ENCODE measurements at regions not wholly inside any gene's neighbourhood (a gene's known extent, or its start where the extent isn't known, plus 50 kb on each side); places are given as distances from the start of the nearest gene placed in this dataset.

- Histone ChIP-seq H3K36me3 (ENCODE audit: insufficient read depth, low read length) (no peaks in the 10 kb centered on the region), H3K79me2 (ENCODE audit: insufficient read depth, low read length) (no peaks in the 10 kb centered on the region), H3K27me3 (ENCODE audit: insufficient read depth, low read length) (no peaks in the 10 kb centered on the region), H2AFZ (ENCODE audit: low read length) (no peak overlapping the region), H3K9me2 (ENCODE audit: low read depth, low read length) (no peaks in the 10 kb centered on the region), H3F3A (ENCODE audit: insufficient read depth, low read length) (no peaks in the 10 kb centered on the region), H3K4me1 (ENCODE audit: insufficient read depth, low read length, severe bottlenecking) (no peaks in the 10 kb centered on the region), H3K27ac (ENCODE audit: low read depth, low read length, poor library complexity, severe bottlenecking) (no peak overlapping the region), H3K9ac (ENCODE audit: low read length) (no peak overlapping the region), H3K9me3 (ENCODE audit: low read length) (no peaks in the 10 kb centered on the region), H3K4me3 (ENCODE audit: low read depth, low read length, poor library complexity, severe bottlenecking) (no peak overlapping the region), H3K4me2 (ENCODE audit: low read length) (no peak overlapping the region), H4K20me1 (ENCODE audit: insufficient read depth, low read length) (no peaks in the 10 kb centered on the region)
- TF ChIP-seq CTCF (IDR thresholded peaks at IDR 0.05; ENCODE audit: low read length) (no peak), EZH2 (IDR thresholded peaks at IDR 0.05; ENCODE audit: borderline replicate concordance, low read length) (no peak)
Observed at GRCh38 chr4:35556387-35556786, 687.9 kb downstream of the ARAP2 start.

DNA sequence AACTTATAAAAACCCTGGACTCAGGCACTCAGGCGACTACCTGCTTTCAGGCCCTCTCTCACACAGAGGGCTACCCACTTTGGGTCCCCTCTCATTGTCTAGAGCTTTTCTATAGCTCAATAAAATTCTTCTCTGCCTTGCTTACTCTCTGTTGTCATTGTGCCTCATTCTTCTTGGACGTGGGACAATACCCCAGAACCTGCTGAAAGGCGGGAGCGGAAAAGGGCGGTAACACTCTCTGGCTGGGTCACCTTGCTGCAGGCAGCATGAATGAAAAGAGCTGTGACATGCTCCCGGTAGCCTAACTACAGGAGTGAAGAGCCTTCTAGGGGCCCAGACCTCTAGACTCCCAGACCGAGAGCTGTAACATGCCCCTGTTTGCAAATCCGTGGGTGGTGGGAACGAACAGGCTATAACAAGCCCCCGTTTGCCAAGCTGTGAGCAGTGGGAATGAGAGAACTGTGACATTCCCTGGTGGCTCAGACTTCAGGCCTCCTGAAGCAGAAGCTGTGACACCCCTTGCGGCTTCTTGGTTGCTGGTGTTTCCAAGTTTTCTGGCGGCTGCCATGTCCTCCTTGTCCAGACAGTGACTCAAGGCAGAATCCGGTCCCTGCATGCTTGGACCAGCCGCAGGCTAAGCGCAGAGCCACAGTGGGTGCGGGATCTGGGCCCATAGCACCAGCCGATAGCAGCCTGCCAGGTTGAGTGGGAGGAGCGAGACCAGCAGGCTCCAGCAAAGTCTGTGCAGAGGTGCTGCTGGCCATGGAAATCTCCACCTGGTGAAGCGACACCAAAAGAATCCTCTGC is 684.6 kb downstream of the ARAP2 start:
- Histone ChIP-seq H4K20me1 (ENCODE audit: insufficient read depth, low read length) (no peaks in the 10 kb centered on the region), H3K9ac (ENCODE audit: low read length) (no peak overlapping the region), H2AFZ (ENCODE audit: low read length) (no peak overlapping the region), H3K4me2 (ENCODE audit: low read length) (no peak overlapping the region), H3K36me3 (ENCODE audit: insufficient read depth, low read length) (no peaks in the 10 kb centered on the region), H3K79me2 (ENCODE audit: insufficient read depth, low read length) (no peaks in the 10 kb centered on the region), H3K9me2 (ENCODE audit: low read depth, low read length) (no peaks in the 10 kb centered on the region), H3F3A (ENCODE audit: insufficient read depth, low read length) (no peaks in the 10 kb centered on the region), H3K27ac (ENCODE audit: low read depth, low read length, poor library complexity, severe bottlenecking) (no peak overlapping the region), H3K9me3 (ENCODE audit: low read length) (no peaks in the 10 kb centered on the region), H3K27me3 (ENCODE audit: insufficient read depth, low read length) (no peaks in the 10 kb centered on the region), H3K4me1 (ENCODE audit: insufficient read depth, low read length, severe bottlenecking) (no peaks in the 10 kb centered on the region), H3K4me3 (ENCODE audit: low read depth, low read length, poor library complexity, severe bottlenecking) (no peak overlapping the region)
- TF ChIP-seq CTCF (IDR thresholded peaks at IDR 0.05; ENCODE audit: low read length) (no peak), EZH2 (IDR thresholded peaks at IDR 0.05; ENCODE audit: borderline replicate concordance, low read length) (no peak)

GRCh38 chr4:35562861-35563260 is 681.5 kb downstream of the ARAP2 start:
- no peak overlapping the region for H3K4me3 ChIP-seq (ENCODE audit: low read depth, low read length, poor library complexity, severe bottlenecking)
- no peak for TF ChIP-seq EZH2 (IDR thresholded peaks at IDR 0.05; ENCODE audit: borderline replicate concordance, low read length)
- no peak for TF ChIP-seq CTCF (IDR thresholded peaks at IDR 0.05; ENCODE audit: low read length)
- no peak overlapping the region for H3K27ac ChIP-seq (ENCODE audit: low read depth, low read length, poor library complexity, severe bottlenecking)
- H2AFZ ChIP-seq (ENCODE audit: low read length), result no peak overlapping the region
- no peaks in the 10 kb centered on the region for H3K36me3 ChIP-seq (ENCODE audit: insufficient read depth, low read length)
- H3F3A ChIP-seq (ENCODE audit: insufficient read depth, low read length), result no peaks in the 10 kb centered on the region
- no peak overlapping the region for H3K9ac ChIP-seq (ENCODE audit: low read length)
- H4K20me1 ChIP-seq (ENCODE audit: insufficient read depth, low read length), result no peaks in the 10 kb centered on the region
- H3K4me2 ChIP-seq (ENCODE audit: low read length), result no peak overlapping the region
- H3K4me1 ChIP-seq (ENCODE audit: insufficient read depth, low read length, severe bottlenecking), result no peaks in the 10 kb centered on the region
- no peaks in the 10 kb centered on the region for H3K9me3 ChIP-seq (ENCODE audit: low read length)
- no peaks in the 10 kb centered on the region for H3K9me2 ChIP-seq (ENCODE audit: low read depth, low read length)
- no peaks in the 10 kb centered on the region for H3K79me2 ChIP-seq (ENCODE audit: insufficient read depth, low read length)
- no peaks in the 10 kb centered on the region for H3K27me3 ChIP-seq (ENCODE audit: insufficient read depth, low read length)

Data from OCI-LY1 (cell line).